Colon (tissue), 2 donors: ENCODE measurements at regions not wholly inside any gene's neighbourhood (a gene's known extent, or its start where the extent isn't known, plus 50 kb on each side); places are given as distances from the start of the nearest gene placed in this dataset.
"Not testable (repeated sequence)": the region's sequence is repeated elsewhere in the genome, so short reads cannot be mapped to it uniquely, and the experiment has no call there.

Source experiments
- FAIRE-seq: peaks from 2 replicates; lab custom pipeline; 2012; peaks lifted over from hg19 to GRCh38; lab: Jason Lieb, UNC
- donor health status: control.
- donor health status: control.

DNA sequence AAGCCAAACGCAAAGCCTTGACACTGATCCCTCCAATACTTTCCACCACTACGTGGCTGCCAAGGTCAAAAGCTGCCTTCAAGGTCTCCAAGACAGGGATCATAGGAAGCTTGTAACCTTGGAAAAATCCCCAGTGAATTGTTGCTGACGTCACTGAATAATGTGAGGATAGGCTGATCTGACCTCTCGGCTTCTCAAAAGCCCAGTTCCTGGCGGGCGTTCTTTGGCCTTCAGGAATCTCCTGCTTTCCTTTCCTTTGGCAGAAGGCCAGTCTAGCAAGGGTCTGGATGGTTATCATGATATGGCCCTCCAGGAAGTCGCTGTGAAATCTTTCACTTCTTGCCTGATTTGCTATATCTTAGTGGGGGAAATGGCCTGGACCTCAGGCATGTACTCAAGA is 61.4 kb upstream of the TNFAIP3 start:
- no peak for FAIRE-seq

DNA sequence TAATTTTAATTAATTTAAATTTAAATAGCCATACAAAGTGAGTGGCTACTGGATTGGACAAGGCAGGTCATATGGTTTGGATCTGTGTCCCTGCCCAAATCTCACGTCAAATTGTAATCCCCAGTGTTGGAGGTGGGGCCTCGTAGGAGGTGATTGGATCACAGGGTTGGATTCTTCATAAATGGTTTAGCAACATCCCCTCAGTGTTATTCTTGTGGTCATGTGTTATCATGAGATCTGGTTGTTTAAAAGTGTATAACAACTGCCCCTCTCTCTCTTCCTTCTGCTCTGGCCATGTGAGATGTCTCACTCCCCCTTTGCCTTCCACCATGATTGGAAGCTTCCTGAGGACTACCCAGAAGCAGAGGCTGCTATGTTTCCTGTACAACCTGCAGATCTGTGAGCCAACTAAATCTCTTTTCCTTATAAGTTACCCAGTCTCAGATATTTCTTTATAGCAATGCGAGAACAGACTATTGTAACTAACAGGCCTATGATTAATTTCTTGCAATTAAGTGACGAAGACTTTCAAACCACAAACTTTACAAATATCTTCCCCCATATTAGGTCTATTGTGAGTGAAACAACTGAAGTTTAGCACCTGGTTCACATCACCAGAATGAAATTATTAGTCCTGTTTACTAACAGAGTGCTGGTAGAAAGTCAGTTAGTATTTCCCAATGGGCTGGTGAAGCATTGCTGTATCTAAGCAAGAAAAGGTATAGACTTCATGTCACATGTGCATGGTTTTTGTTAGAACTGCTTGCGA is 60.0 kb upstream of the TNFAIP3 start:
- no peak for FAIRE-seq

- no peak for FAIRE-seq
Measured at GRCh38 chr6:137808191-137808590, 58.9 kb upstream of the TNFAIP3 start.

- no peak for FAIRE-seq
Measured at GRCh38 chr6:137808836-137809315, 58.2 kb upstream of the TNFAIP3 start.

DNA sequence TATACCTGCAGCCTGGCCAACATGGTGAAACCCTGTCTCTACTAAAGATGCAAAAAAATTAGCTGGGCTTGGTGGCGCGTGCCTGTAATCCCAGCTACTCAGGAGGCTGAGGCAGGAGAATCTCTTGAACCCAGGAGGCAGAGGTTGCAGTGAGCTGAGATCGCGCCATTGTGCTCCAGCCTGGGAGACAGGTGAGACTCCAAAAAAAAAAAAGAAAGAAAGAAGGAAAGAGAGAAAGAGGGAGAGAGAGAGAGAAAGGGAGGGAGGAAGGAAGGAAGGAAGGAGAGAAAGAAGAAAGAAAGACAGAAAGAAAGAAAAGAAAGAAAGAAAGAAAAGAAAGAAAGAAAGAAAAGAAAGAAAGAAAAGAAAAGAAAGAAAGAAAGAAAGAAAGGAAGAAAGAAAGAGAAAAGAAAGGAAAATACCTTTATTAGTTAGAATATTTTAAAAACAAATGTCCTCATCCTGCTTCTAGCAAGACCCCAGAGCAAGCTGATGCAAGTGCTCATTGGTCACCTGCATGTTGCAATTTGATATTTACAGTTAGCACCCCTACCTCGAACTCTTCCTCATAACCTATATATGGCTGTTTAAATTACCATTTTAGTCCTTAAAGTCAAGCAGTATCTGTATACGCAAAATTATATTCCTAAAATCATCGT is 57.0 kb upstream of the TNFAIP3 start:
- FAIRE-seq: not testable (repeated sequence)

- FAIRE-seq: no peak
Measured at GRCh38 chr6:137810554-137811120, 56.4 kb upstream of the TNFAIP3 start.

DNA sequence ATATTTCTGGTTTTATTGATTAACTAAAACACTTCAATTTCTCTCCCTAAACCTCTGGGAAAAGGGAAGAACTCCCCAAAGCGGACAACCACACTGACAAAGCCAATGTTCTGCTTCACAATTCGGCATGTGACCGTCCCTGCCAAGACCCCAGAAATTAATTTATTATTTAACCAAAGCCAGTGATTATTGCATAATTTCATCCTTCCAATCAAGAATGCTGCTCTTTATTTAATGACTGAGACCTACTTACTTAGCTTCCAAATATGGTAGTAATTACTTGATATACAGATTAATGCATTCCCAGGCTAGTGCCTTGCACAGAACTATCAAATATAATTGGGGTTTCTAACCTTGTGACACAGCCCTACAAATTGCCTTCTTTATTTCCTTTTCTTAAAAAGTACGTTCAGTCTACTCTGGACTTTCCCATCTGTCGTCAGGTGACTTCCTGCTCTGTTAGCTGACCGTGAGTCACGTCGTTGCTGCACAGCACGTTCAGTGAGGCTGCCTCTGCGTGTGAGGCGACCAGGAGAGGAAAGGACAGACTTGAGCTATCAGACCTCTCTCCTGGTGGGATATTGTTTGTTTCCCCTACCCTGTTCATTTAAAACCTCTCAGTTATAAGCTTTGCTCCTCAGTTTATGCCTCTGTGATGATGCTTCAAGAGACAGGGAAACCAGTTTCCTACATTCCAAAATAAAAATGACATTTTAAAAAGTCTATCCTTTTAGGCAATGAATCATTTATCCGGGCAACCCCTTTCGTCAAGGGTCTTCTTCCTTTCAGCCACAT is 55.7 kb upstream of the TNFAIP3 start:
- FAIRE-seq: no peak

- FAIRE-seq: no peak
Measured at GRCh38 chr6:137811916-137812553, 55.0 kb upstream of the TNFAIP3 start.

- FAIRE-seq: no peak
Measured at GRCh38 chr6:137813308-137813970, 53.6 kb upstream of the TNFAIP3 start.

- not testable (repeated sequence) for FAIRE-seq
Measured at GRCh38 chr6:137814030-137814429, 53.0 kb upstream of the TNFAIP3 start.

- no peak for FAIRE-seq
Measured at GRCh38 chr6:137815692-137816091, 51.4 kb upstream of the TNFAIP3 start.

DNA sequence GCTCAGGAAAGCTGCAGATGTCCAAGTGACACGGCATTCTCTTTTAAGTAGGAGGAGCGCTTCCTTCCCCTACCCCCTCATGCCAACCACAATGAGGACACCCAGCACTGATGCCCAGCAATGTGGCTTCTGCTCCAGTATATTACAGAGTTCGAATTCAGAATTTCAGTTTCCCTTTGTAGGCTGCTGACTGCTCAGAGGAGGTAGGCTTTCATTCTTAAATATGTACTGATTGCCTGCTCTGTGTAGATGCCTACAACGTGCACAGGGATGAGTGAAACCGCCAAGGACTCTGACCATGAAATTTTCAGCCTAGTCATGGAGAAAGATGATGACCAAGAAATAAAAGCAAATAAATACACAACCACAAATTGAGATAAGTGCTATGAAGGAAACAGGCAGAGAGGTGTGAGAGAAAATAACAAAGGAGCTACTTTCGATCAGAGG is 50.9 kb upstream of the TNFAIP3 start:
- FAIRE-seq: no peak

GRCh38 chr6:137816688-137817618 is 50.1 kb upstream of the TNFAIP3 start:
- FAIRE-seq: no peak
